SK-N-SH (cell line): ENCODE measurements at regions not wholly inside any gene's neighbourhood (a gene's known extent, or its start where the extent isn't known, plus 50 kb on each side); places are given as distances from the start of the nearest gene placed in this dataset.

ENCODE experiments used
- CTCF ChIA-PET: fragments of 300-600, 350-600 bp; formaldehyde crosslinking; extraction: SDS; loops from one replicate; lab custom pipeline; 2021; lab: Yijun Ruan, JAX
- POLR2A ChIA-PET: fragments of 350-600 bp; sonication (Branson Sonifier 250); formaldehyde crosslinking; extraction: SDS; loops from one replicate; lab custom pipeline; 2020; ENCODE audit warnings: antibody characterized with exemption, inconsistent platforms; lab: Yijun Ruan, JAX
- DNase-seq: peaks from one replicate; pipeline ENCODE4 v3.0.0; 2012
- H2AFZ ChIP-seq: fragments of 200-600 bp; sonication (generic); 2 replicates; pipeline ENCODE4 v1.8.1; 2016; ENCODE audit warnings: antibody characterized with exemption, mild to moderate bottlenecking, low read depth
- H3F3A ChIP-seq: fragments of 200-600 bp; sonication (generic); replicated peaks from 2 replicates; pipeline ENCODE3; 2016; ENCODE audit warnings: antibody characterized with exemption, mild to moderate bottlenecking; ENCODE audit not compliant: insufficient read depth
- H3K27ac ChIP-seq, 2 experiments: fragments of 200-500 bp in 1 of 2; fragments of 200-600 bp in 1 of 2; sonication (Bioruptor generic) in 1 of 2; sonication (generic), shearing (Covaris generic) in 1 of 2; 2 replicates each; pipeline versions ENCODE4 v1.5.1 to v1.6.1; 2014 to 2016; ENCODE audit warnings: low read depth in 2 of 2, inconsistent platforms in 1 of 2, low read length in 1 of 2, mild to moderate bottlenecking in 1 of 2, mixed read lengths in 1 of 2
- H3K27me3 ChIP-seq: fragments of 200-600 bp; sonication (generic), shearing (Covaris generic); 2 replicates; pipeline ENCODE4 v1.6.1; 2016; ENCODE audit warnings: mixed run types; ENCODE audit not compliant: insufficient read depth
- H3K36me3 ChIP-seq, 2 experiments: fragments of 200-500 bp in 1 of 2; fragments of 200-600 bp in 1 of 2; sonication (Bioruptor generic) in 1 of 2; sonication (generic) in 1 of 2; replicated peaks in 1 of 2; 2 replicates each; pipeline versions ENCODE3 to v1.5.1; 2014 to 2016; ENCODE audit warnings: low read length in 1 of 2, mild to moderate bottlenecking in 1 of 2; ENCODE audit not compliant: insufficient read depth in 2 of 2, control insufficient read depth in 1 of 2
- H3K4me1 ChIP-seq, 2 experiments: fragments of 200-500 bp in 1 of 2; fragments of 200-600 bp in 1 of 2; sonication (Bioruptor generic) in 1 of 2; sonication (generic), shearing (Covaris generic) in 1 of 2; 2 replicates each; pipeline versions ENCODE4 v1.5.1 to v1.6.1; 2014 to 2016; ENCODE audit warnings: low read depth in 1 of 2, low read length in 1 of 2, mixed run types in 1 of 2; ENCODE audit not compliant: insufficient read depth in 2 of 2, control insufficient read depth in 1 of 2
- H3K4me2 ChIP-seq: fragments of 200-600 bp; sonication (generic), shearing (Covaris generic); 2 replicates; pipeline ENCODE4 v1.6.1; 2017; ENCODE audit warnings: mixed run types
- H3K4me3 ChIP-seq, 2 experiments: fragments of 200-500 bp in 1 of 2; fragments of 200-600 bp in 1 of 2; sonication (Bioruptor generic) in 1 of 2; sonication (generic), shearing (Covaris generic) in 1 of 2; 2 replicates each; pipeline versions ENCODE4 v1.5.1 to v1.8.1; 2014 to 2016; ENCODE audit warnings: low read depth in 2 of 2, inconsistent platforms in 1 of 2, low read length in 1 of 2, mild to moderate bottlenecking in 1 of 2, mixed read lengths in 1 of 2, moderate library complexity in 1 of 2
- H3K79me2 ChIP-seq: fragments of 200-600 bp; sonication (generic); 2 replicates; pipeline ENCODE4 v1.8.1; 2017; ENCODE audit warnings: mild to moderate bottlenecking; ENCODE audit not compliant: insufficient read depth
- H3K9ac ChIP-seq: fragments of 200-600 bp; sonication (generic); 2 replicates; pipeline ENCODE4 v1.6.1; 2017; ENCODE audit warnings: mixed run types
- H3K9me2 ChIP-seq: fragments of 200-600 bp; sonication (generic); 2 replicates; pipeline ENCODE4 v1.6.1; 2017; ENCODE audit warnings: mixed run types
- H3K9me3 ChIP-seq: fragments of 200-600 bp; sonication (generic); 2 replicates; pipeline ENCODE4 v1.6.1; 2017; ENCODE audit warnings: mixed run types, mild to moderate bottlenecking, moderate library complexity
- H4K20me1 ChIP-seq: fragments of 200-600 bp; sonication (generic); 2 replicates; pipeline ENCODE4 v1.6.1; 2017; ENCODE audit warnings: mild to moderate bottlenecking, mixed run types; ENCODE audit not compliant: insufficient read depth
- CHD2 ChIP-seq: fragments of 150-350 bp; IDR thresholded peaks from 2 replicates; pipeline ENCODE4 v1.6.1; 2018; ENCODE audit warnings: low read length; ENCODE audit not compliant: partially characterized antibody
- CTCF ChIP-seq: fragments of 200-600 bp; sonication (generic); IDR thresholded peaks from 2 replicates; pipeline ENCODE4 v1.6.1; 2017; ENCODE audit warnings: antibody characterized with exemption, mild to moderate bottlenecking, moderate library complexity
- ELF1 ChIP-seq: IDR thresholded peaks from 2 replicates; pipeline ENCODE4 v1.4.0; 2012
- EZH2phosphoT487 ChIP-seq: fragments of 200-600 bp; sonication (generic); IDR thresholded peaks from 2 replicates; pipeline ENCODE4 v1.6.1; 2017; ENCODE audit warnings: low read depth, mixed run types, mild to moderate bottlenecking, antibody characterized with exemption, moderate library complexity, borderline replicate concordance
- FOSL2 ChIP-seq: IDR thresholded peaks from 2 replicates; pipeline ENCODE4 v1.4.0; 2012; ENCODE audit warnings: low read depth, mild to moderate bottlenecking, moderate library complexity, borderline replicate concordance
- FOXJ3 ChIP-seq: sonication (generic); formaldehyde crosslinking; IDR thresholded peaks from 2 replicates; pipeline ENCODE4 v1.5.1; 2020; ENCODE audit warnings: mild to moderate bottlenecking, missing genetic modification reagents
- FOXM1 ChIP-seq: IDR thresholded peaks from 2 replicates; pipeline ENCODE4 v1.4.0; 2012; ENCODE audit warnings: low read depth, mild to moderate bottlenecking
- IRF3 ChIP-seq: fragments of 150-350 bp; IDR thresholded peaks from 2 replicates; pipeline ENCODE4 v1.6.1; 2016; ENCODE audit warnings: mild to moderate bottlenecking, low read depth, low read length
- JUND ChIP-seq: IDR thresholded peaks from 2 replicates; pipeline ENCODE4 v1.4.0; 2012
- RAD21 ChIP-seq: IDR thresholded peaks from 2 replicates; pipeline ENCODE4 v1.6.1; 2012; ENCODE audit warnings: mild to moderate bottlenecking, low read length
- RFX5 ChIP-seq: IDR thresholded peaks from 2 replicates; pipeline ENCODE4 v1.6.1; 2012; ENCODE audit warnings: mild to moderate bottlenecking, improper control_type of control experiment, low read length
- SIN3A ChIP-seq: IDR thresholded peaks from 2 replicates; pipeline ENCODE4 v1.6.1; 2012; ENCODE audit warnings: low read depth, mild to moderate bottlenecking, low read length, moderate library complexity, borderline replicate concordance
- SMC3 ChIP-seq: IDR thresholded peaks from 2 replicates; pipeline ENCODE4 v1.6.1; 2012; ENCODE audit warnings: low read depth, low read length, improper control_type of control experiment
- TAF1 ChIP-seq: IDR thresholded peaks from 2 replicates; pipeline ENCODE4 v1.6.1; 2012; ENCODE audit warnings: low read depth, mild to moderate bottlenecking, low read length, moderate library complexity, borderline replicate concordance
- TCF12 ChIP-seq: IDR thresholded peaks from 2 replicates; pipeline ENCODE4 v1.4.0; 2012
- TEAD4 ChIP-seq: IDR thresholded peaks from 2 replicates; pipeline ENCODE4 v1.4.0; 2012; ENCODE audit warnings: mild to moderate bottlenecking, borderline replicate concordance; ENCODE audit not compliant: insufficient read depth
- USF2 ChIP-seq: fragments of 150-350 bp; IDR thresholded peaks from 2 replicates; pipeline ENCODE4 v1.6.1; 2017; ENCODE audit warnings: antibody characterized with exemption, low read length, low read depth, borderline replicate concordance
- WGBS: methylation state at CpG from one replicate; pipeline ENCODE4 v1.1.6; 2017; ENCODE audit warnings: low lambda C conversion rate; 5-methylcytosine and 5-hydroxymethylcytosine counted together

GRCh38 chr3:154718053-154718452, 288.1 kb upstream of the GPR149 start:
- TF ChIP-seq TCF12: no peak
- no peak for TF ChIP-seq FOXM1
- no peak for TF ChIP-seq FOXJ3 (CRISPR knock-in tag)
- no peak for TF ChIP-seq ELF1
- no peak for TF ChIP-seq EZH2phosphoT487
- TF ChIP-seq SMC3: no peak
- TF ChIP-seq JUND: no peak
- no peak for TF ChIP-seq FOSL2
- TF ChIP-seq CTCF: no peak
- TF ChIP-seq USF2: no peak
- no peak for TF ChIP-seq SIN3A
- no peak for TF ChIP-seq CHD2
- TF ChIP-seq RAD21: no peak
- TF ChIP-seq TEAD4: no peak
- no peak for TF ChIP-seq TAF1
- TF ChIP-seq RFX5: no peak
- TF ChIP-seq IRF3: no peak
- H3K27ac ChIP-seq: no peak overlapping the region
- WGBS: 0% methylated on average over 1 of the region's 1 CpG

More at GRCh38 chr3:154718053-154718452, 288.1 kb upstream of the GPR149 start:
- Histone ChIP-seq H3K79me2 (no peaks in the 10 kb centered on the region), H3K36me3 (no peaks in the 10 kb centered on the region), H3K4me1 (no peaks in the 10 kb centered on the region), H4K20me1 (no peaks in the 10 kb centered on the region), H3K9me2 (no peaks in the 10 kb centered on the region), H3K4me3 (no peak overlapping the region), H3K27me3 (no peaks in the 10 kb centered on the region; the same call in 1 of the 2 replicates), H2AFZ (no peak overlapping the region), H3K9ac (no peak overlapping the region), H3F3A (no peaks in the 10 kb centered on the region), H3K4me2 (no peak overlapping the region), H3K9me3 (no peaks in the 10 kb centered on the region)
- CTCF ChIA-PET: no interaction called here
- no peak for DNase-seq
- POLR2A ChIA-PET: no interaction called here
